Epithelial cell of proximal tubule (primary cell): ENCODE measurements at regions not wholly inside any gene's neighbourhood (a gene's known extent, or its start where the extent isn't known, plus 50 kb on each side); places are given as distances from the start of the nearest gene placed in this dataset.

Source experiments
- DNase-seq: peaks from one replicate; pipeline ENCODE4 v3.0.0-alpha.2; 2011; ENCODE audit warnings: low read depth
- H3K4me3 ChIP-seq: 2 replicates; pipeline ENCODE4 v1.5.1; 2011; ENCODE audit warnings: low read depth, mild to moderate bottlenecking, low read length
- TF ChIP-seq, protein P1 (sequence below): conservative IDR thresholded peaks from 2 replicates; pipeline ENCODE4 v1.5.1; 2012; ENCODE audit warnings: low read depth, mild to moderate bottlenecking, low read length

DNA sequence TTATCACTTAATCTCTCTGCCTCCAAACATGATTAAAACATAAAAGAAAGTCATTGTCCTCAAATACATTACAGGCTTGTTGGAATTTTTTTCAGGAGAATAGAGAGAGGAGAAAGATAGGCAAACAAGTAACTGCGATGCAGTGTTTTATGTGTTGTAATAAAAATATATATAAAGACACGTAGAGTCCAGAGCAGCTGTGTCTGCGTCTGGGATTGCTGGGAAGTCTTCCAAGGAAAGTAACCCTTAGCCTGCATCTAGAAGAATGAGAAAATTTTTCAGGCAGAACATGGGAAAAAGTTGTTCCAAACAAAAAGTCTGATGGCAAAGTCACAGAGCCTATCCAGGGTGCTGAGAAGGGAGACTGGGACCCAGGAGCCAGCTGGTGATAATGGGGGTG, 91.8 kb upstream of the ST6GAL2 start:
- no peak for DNase-seq
- no peak overlapping the region for H3K4me3 ChIP-seq
- TF ChIP-seq, protein P1, sequence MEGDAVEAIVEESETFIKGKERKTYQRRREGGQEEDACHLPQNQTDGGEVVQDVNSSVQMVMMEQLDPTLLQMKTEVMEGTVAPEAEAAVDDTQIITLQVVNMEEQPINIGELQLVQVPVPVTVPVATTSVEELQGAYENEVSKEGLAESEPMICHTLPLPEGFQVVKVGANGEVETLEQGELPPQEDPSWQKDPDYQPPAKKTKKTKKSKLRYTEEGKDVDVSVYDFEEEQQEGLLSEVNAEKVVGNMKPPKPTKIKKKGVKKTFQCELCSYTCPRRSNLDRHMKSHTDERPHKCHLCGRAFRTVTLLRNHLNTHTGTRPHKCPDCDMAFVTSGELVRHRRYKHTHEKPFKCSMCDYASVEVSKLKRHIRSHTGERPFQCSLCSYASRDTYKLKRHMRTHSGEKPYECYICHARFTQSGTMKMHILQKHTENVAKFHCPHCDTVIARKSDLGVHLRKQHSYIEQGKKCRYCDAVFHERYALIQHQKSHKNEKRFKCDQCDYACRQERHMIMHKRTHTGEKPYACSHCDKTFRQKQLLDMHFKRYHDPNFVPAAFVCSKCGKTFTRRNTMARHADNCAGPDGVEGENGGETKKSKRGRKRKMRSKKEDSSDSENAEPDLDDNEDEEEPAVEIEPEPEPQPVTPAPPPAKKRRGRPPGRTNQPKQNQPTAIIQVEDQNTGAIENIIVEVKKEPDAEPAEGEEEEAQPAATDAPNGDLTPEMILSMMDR, result no peak

DNA sequence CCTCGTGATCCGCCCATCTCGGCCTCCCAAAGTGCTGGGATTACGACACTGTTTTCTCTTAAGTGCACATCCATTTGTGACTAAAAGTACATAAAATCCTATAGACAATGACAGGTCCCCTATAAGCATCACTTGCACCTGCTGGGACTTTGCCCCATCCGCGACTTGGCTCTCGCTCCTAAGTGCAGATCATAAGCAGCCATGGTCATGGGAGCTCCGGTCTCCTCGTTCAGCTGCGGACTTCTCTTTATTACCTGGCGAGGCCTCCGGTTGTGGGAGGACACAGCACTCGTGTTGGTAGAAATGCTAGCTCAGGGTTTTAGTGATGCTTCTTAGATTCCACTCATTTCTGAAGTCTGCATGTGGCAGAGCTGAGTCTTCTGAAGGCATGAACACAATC, 92.7 kb upstream of the ST6GAL2 start:
- no peak overlapping the region for H3K4me3 ChIP-seq
- no peak for DNase-seq
- TF ChIP-seq, protein P1, result no peak

DNA sequence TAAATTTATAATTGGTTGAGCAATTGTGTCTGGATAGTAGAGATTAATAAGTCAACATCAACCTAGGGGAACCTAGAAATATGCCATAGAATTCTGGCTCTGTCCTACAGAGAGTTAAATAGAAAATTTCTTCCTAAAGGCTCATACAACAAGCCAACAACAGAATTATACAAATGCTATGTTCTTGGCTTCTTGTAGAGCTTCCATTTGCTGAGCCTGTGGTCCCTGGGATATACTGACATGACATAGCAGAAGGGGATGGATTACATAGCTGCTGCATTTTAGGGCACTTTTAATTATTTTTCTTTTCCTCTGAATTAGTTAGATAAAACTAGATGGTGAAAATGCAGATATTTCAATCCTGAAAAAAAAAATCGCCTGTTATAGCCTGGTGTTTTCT, 95.5 kb upstream of the ST6GAL2 start:
- DNase-seq, result no peak
- TF ChIP-seq, protein P1, result no peak
- no peak overlapping the region for H3K4me3 ChIP-seq

DNA sequence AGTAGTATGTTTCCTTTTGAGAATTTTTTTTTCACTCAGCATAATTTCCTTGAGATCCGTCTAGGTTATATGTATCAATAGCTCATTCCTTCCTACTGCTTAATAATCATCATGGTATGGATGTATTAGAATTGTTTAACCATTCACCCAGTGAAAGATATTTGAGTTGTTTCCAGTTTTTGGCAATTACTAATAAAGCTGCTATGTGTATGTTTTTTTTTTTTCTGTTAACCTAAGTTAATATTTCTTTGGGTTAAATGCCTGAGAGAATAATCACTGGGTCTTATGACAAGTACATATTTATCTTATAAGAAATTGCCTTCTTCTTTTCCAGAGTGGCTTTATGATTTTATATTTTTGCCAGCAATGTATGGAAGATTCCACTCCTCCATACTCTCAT, 96.4 kb upstream of the ST6GAL2 start:
- TF ChIP-seq, protein P1, result no peak
- H3K4me3 ChIP-seq, result no peak overlapping the region
- DNase-seq, result no peak

DNA sequence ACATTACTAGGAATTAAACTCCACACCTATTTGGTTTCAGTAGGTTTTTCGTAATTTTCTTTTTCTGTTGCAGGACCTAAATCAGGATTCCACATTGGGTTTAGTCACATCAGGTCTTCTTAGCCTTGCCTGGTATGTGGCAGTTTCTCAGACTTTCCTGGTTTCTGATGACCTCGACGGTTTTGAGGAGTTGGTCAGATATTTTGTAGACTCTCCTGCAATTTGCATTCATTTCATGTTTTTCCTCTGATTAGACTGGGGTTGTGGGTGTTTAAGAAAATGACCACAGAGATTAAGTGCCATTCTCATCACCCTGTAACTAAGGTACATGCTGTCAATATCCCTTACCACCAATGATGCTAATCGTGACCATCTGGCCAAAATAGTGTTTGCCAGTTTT, 97.3 kb upstream of the ST6GAL2 start:
- TF ChIP-seq, protein P1, result no peak
- DNase-seq, result no peak
- H3K4me3 ChIP-seq, result no peak overlapping the region

DNA sequence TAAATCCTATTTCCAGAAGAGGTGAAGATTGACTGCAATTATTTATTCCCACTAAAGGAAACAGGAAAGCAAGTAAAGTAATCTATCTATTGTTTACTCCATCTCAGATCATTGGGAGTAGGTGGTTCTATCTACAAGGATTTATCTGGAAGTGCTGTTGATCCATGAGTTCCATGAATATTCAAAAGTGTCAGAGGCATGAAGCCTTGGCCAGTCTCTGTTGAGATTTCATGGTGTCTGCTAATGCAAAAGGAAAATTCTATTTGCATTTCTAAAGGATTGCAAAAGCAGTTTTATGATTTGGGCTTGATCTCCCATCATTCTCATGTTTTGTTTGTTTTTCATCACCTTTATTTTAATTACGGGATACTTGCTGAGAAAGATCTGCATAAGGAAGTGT, 102.4 kb upstream of the ST6GAL2 start:
- TF ChIP-seq, protein P1, result no peak
- no peak for DNase-seq
- no peak overlapping the region for H3K4me3 ChIP-seq

DNA sequence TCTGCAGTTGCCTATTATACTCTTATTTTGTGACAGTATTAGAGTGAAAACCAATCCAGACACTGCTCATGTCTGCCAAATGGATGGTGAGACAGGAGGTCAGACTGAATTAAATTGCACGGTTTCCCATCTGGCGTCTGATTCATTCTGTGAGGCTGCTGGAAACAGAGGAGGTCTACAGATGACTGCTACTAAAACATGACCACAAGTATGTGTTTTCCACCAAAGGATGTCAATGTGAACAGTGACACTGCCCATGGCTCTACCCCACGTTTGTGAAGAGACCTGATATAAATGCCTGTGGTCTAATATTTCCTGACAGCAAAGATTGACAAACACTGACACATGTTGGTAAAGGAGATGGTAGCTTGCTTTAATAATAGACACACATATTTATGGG, 104.3 kb upstream of the ST6GAL2 start:
- no peak overlapping the region for H3K4me3 ChIP-seq
- no peak for DNase-seq
- TF ChIP-seq, protein P1, result no peak
